ENCODE measurements at regions not wholly inside any gene's neighbourhood (a gene's known extent, or its start where the extent isn't known, plus 50 kb on each side); places are given as distances from the start of the nearest gene placed in this dataset.

GRCh38 chr1:172895050-172895460 lies 155.7 kb downstream of the TNFSF18 start:
- TF ChIP-seq, protein P1, sequence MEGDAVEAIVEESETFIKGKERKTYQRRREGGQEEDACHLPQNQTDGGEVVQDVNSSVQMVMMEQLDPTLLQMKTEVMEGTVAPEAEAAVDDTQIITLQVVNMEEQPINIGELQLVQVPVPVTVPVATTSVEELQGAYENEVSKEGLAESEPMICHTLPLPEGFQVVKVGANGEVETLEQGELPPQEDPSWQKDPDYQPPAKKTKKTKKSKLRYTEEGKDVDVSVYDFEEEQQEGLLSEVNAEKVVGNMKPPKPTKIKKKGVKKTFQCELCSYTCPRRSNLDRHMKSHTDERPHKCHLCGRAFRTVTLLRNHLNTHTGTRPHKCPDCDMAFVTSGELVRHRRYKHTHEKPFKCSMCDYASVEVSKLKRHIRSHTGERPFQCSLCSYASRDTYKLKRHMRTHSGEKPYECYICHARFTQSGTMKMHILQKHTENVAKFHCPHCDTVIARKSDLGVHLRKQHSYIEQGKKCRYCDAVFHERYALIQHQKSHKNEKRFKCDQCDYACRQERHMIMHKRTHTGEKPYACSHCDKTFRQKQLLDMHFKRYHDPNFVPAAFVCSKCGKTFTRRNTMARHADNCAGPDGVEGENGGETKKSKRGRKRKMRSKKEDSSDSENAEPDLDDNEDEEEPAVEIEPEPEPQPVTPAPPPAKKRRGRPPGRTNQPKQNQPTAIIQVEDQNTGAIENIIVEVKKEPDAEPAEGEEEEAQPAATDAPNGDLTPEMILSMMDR (IDR thresholded peaks at IDR 0.05; ENCODE audit: low read length) = no peak
- TF ChIP-seq EZH2phosphoT487 (IDR thresholded peaks at IDR 0.05; ENCODE audit: low read length) (no peak), EZH2 (optimal IDR thresholded peaks at IDR 0.05; ENCODE audit: low read depth, low read length) (no peak)

Data from MM.1S (cell line).